Ishikawa (cell line): ENCODE measurements at regions not wholly inside any gene's neighbourhood (a gene's known extent, or its start where the extent isn't known, plus 50 kb on each side); places are given as distances from the start of the nearest gene placed in this dataset.

Experiments used
- CEBPB ChIP-seq: IDR thresholded peaks from 2 replicates; pipeline ENCODE4 v1.6.1; 2012
- CREB1 ChIP-seq: IDR thresholded peaks from 2 replicates; pipeline ENCODE4 v1.6.1; 2012; ENCODE audit warnings: low read depth
- EGR1 ChIP-seq: IDR thresholded peaks from 2 replicates; pipeline ENCODE4 v1.6.1; 2012
- EP300 ChIP-seq: IDR thresholded peaks from 2 replicates; pipeline ENCODE4 v1.6.1; 2012; ENCODE audit warnings: borderline replicate concordance
- FOXM1 ChIP-seq: IDR thresholded peaks from 2 replicates; pipeline ENCODE4 v1.6.1; 2012; ENCODE audit warnings: low read depth, borderline replicate concordance
- MAX ChIP-seq: IDR thresholded peaks from 2 replicates; pipeline ENCODE4 v1.6.1; 2012
- NFIC ChIP-seq: IDR thresholded peaks from 2 replicates; pipeline ENCODE4 v1.6.1; 2012
- RAD21 ChIP-seq: IDR thresholded peaks from 2 replicates; pipeline ENCODE4 v1.6.1; 2012; ENCODE audit warnings: low read depth
- REST ChIP-seq: IDR thresholded peaks from 2 replicates; pipeline ENCODE4 v1.6.1; 2012; ENCODE audit warnings: low read depth, mild to moderate bottlenecking
- TAF1 ChIP-seq: IDR thresholded peaks from 2 replicates; pipeline ENCODE4 v1.6.1; 2012; ENCODE audit warnings: low read depth, mild to moderate bottlenecking
- TCF12 ChIP-seq: IDR thresholded peaks from 2 replicates; pipeline ENCODE4 v1.6.1; 2012; ENCODE audit warnings: low read depth
- TEAD4 ChIP-seq: IDR thresholded peaks from 2 replicates; pipeline ENCODE4 v1.6.1; 2012
- USF1 ChIP-seq: IDR thresholded peaks from 2 replicates; pipeline ENCODE4 v1.6.1; 2012
- YY1 ChIP-seq: IDR thresholded peaks from 2 replicates; pipeline ENCODE4 v1.6.1; 2012; ENCODE audit warnings: low read depth
- ZBTB7A ChIP-seq: IDR thresholded peaks from 2 replicates; pipeline ENCODE4 v1.6.1; 2012; ENCODE audit warnings: low read depth

GRCh38 chr4:130349745-130350144, 1253.8 kb downstream of the C4orf33 start:
- TF ChIP-seq EP300, result no peak
- TF ChIP-seq CREB1, result no peak
- no peak for TF ChIP-seq RAD21
- no peak for TF ChIP-seq TEAD4
- no peak for TF ChIP-seq TAF1
- TF ChIP-seq ZBTB7A, result no peak
- no peak for TF ChIP-seq EGR1
- no peak for TF ChIP-seq NFIC
- no peak for TF ChIP-seq TCF12
- no peak for TF ChIP-seq FOXM1
- no peak for TF ChIP-seq CEBPB
- no peak for TF ChIP-seq USF1

GRCh38 chr4:130356873-130357272, 1260.9 kb downstream of the C4orf33 start:
- TF ChIP-seq FOXM1 (no peak), EP300 (no peak), CEBPB (no peak), NFIC (no peak), CREB1 (no peak), YY1 (no peak), USF1 (no peak)

GRCh38 chr4:130359542-130359941, 1263.6 kb downstream of the C4orf33 start:
- TF ChIP-seq YY1 (no peak), ZBTB7A (no peak), RAD21 (peak; percentile 56), REST (no peak)

GRCh38 chr4:130361616-130362015, 1265.7 kb downstream of the C4orf33 start:
- no peak for TF ChIP-seq TEAD4
- no peak for TF ChIP-seq MAX

- no peak for TF ChIP-seq REST
- no peak for TF ChIP-seq YY1
- no peak for TF ChIP-seq CEBPB
- TF ChIP-seq NFIC, result no peak
- no peak for TF ChIP-seq MAX
- TF ChIP-seq EP300, result no peak
- no peak for TF ChIP-seq TEAD4
- TF ChIP-seq RAD21, result no peak
- no peak for TF ChIP-seq EGR1
These were observed 1272.7 kb downstream of the C4orf33 start for GRCh38 chr4:130368668-130369067.

- TF ChIP-seq EP300 (no peak), CREB1 (no peak), REST (no peak), NFIC (no peak), TAF1 (no peak), ZBTB7A (no peak), TCF12 (no peak), MAX (no peak), RAD21 (no peak)
These were observed 1297.3 kb downstream of the C4orf33 start for GRCh38 chr4:130393231-130393630.
